ENCODE measurements at regions not wholly inside any gene's neighbourhood (a gene's known extent, or its start where the extent isn't known, plus 50 kb on each side); places are given as distances from the start of the nearest gene placed in this dataset.

GRCh38 chr5:23977997-23978396, 470.6 kb downstream of the PRDM9 start:
- TF ChIP-seq, protein P1, sequence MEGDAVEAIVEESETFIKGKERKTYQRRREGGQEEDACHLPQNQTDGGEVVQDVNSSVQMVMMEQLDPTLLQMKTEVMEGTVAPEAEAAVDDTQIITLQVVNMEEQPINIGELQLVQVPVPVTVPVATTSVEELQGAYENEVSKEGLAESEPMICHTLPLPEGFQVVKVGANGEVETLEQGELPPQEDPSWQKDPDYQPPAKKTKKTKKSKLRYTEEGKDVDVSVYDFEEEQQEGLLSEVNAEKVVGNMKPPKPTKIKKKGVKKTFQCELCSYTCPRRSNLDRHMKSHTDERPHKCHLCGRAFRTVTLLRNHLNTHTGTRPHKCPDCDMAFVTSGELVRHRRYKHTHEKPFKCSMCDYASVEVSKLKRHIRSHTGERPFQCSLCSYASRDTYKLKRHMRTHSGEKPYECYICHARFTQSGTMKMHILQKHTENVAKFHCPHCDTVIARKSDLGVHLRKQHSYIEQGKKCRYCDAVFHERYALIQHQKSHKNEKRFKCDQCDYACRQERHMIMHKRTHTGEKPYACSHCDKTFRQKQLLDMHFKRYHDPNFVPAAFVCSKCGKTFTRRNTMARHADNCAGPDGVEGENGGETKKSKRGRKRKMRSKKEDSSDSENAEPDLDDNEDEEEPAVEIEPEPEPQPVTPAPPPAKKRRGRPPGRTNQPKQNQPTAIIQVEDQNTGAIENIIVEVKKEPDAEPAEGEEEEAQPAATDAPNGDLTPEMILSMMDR (conservative IDR thresholded peaks at IDR 0.05): peak; percentile 66
- no peak for TF ChIP-seq EZH2 (IDR thresholded peaks at IDR 0.05; ENCODE audit: low read depth)

Measured in PC-9 (cell line).